Neural progenitor cell (in vitro differentiated cells): ENCODE measurements at regions not wholly inside any gene's neighbourhood (a gene's known extent, or its start where the extent isn't known, plus 50 kb on each side); places are given as distances from the start of the nearest gene placed in this dataset.

Experiments used
- DNase-seq: peaks from one replicate; pipeline ENCODE4 v3.0.0-alpha.2; 2016; ENCODE audit warnings: low spot score
- H2AFZ ChIP-seq: fragments of 200-600 bp; sonication (generic); replicated peaks from 2 replicates; pipeline ENCODE4 v1.6.1; 2016; ENCODE audit warnings: antibody characterized with exemption
- H3F3A ChIP-seq: fragments of 200-600 bp; sonication (generic); 2 replicates; pipeline ENCODE4 v1.6.1; 2016; ENCODE audit warnings: antibody characterized with exemption, low read depth
- H3K27ac ChIP-seq: fragments of 200-600 bp; sonication (generic); 2 replicates; pipeline ENCODE4 v1.5.1; 2016; ENCODE audit warnings: mild to moderate bottlenecking
- H3K27me3 ChIP-seq: fragments of 200-600 bp; sonication (generic); 2 replicates; pipeline ENCODE4 v1.6.1; 2016; ENCODE audit warnings: mild to moderate bottlenecking, moderate library complexity
- H3K36me3 ChIP-seq: fragments of 200-600 bp; sonication (generic); 2 replicates; pipeline ENCODE4 v1.5.1; 2016
- H3K4me1 ChIP-seq: fragments of 200-600 bp; sonication (generic); 2 replicates; pipeline ENCODE4 v1.6.1; 2016; ENCODE audit warnings: mixed run types
- H3K4me2 ChIP-seq: fragments of 200-600 bp; sonication (generic); 2 replicates; pipeline ENCODE4 v1.6.1; 2016
- H3K4me3 ChIP-seq: fragments of 200-600 bp; sonication (generic); 2 replicates; pipeline ENCODE4 v1.5.1; 2016
- H3K79me2 ChIP-seq: fragments of 200-600 bp; sonication (generic); 2 replicates; pipeline ENCODE4 v1.6.1; 2016; ENCODE audit warnings: low read depth
- H3K9ac ChIP-seq: fragments of 200-600 bp; sonication (generic); 2 replicates; pipeline ENCODE4 v1.6.1; 2016
- H3K9me3 ChIP-seq: fragments of 200-600 bp; sonication (generic); 2 replicates; pipeline ENCODE4 v1.5.1; 2016; ENCODE audit warnings: low read depth
- H4K20me1 ChIP-seq: fragments of 200-600 bp; sonication (generic); 2 replicates; pipeline ENCODE4 v1.6.1; 2016; ENCODE audit warnings: low read depth
- H3K27ac Mint-ChIP-seq: 3 replicates; pipeline ENCODE4 v1.8.0; 2021; ENCODE audit warnings: mixed read lengths
- H3K27me3 Mint-ChIP-seq: 2 replicates; pipeline ENCODE4 v1.8.0; 2022; ENCODE audit warnings: low read depth, mild to moderate bottlenecking, inconsistent platforms, moderate library complexity, mixed read lengths; ENCODE audit not compliant: insufficient read depth
- H3K36me3 Mint-ChIP-seq: 3 replicates; pipeline ENCODE4 v1.8.0; 2021; ENCODE audit warnings: mixed read lengths
- H3K4me1 Mint-ChIP-seq: 3 replicates; pipeline ENCODE4 v1.8.0; 2021; ENCODE audit warnings: mixed read lengths
- H3K4me3 Mint-ChIP-seq: 3 replicates; pipeline ENCODE4 v1.8.0; 2021; ENCODE audit warnings: mild to moderate bottlenecking, moderate library complexity, mixed read lengths
- H3K9me3 Mint-ChIP-seq: 3 replicates; pipeline ENCODE4 v1.8.0; 2020; ENCODE audit warnings: mixed read lengths
- EZH2 ChIP-seq: fragments of 200-600 bp; sonication (generic); IDR thresholded peaks from 2 replicates; pipeline ENCODE4 v1.6.1; 2017; ENCODE audit warnings: antibody characterized with exemption, mild to moderate bottlenecking, moderate library complexity
- EZH2phosphoT487 ChIP-seq: fragments of 200-600 bp; sonication (generic); IDR thresholded peaks from 2 replicates; pipeline ENCODE4 v1.6.1; 2017; ENCODE audit warnings: antibody characterized with exemption
- TF ChIP-seq, protein P1 (sequence below): fragments of 200-600 bp; sonication (generic); IDR thresholded peaks from 2 replicates; pipeline ENCODE4 v1.5.1; 2017; ENCODE audit warnings: antibody characterized with exemption, mild to moderate bottlenecking

- Histone ChIP-seq H3K4me2 (no peak overlapping the region), H4K20me1 (no peaks in the 10 kb centered on the region), H3K4me1 (no peaks in the 10 kb centered on the region), H3K79me2 (no peaks in the 10 kb centered on the region), H2AFZ (no peak overlapping the region), H3K36me3 (no peaks in the 10 kb centered on the region), H3K9ac (no peak overlapping the region), H3F3A (no peaks in the 10 kb centered on the region), H3K9me3 (no peaks in the 10 kb centered on the region), H3K27me3 (no peaks in the 10 kb centered on the region), H3K4me3 (no peak overlapping the region), H3K27ac (no peak overlapping the region)
- Mint-ChIP-seq H3K4me1 (no peaks in the 10 kb centered on the region), H3K4me3 (no peak overlapping the region), H3K9me3 (peaks cover 32% of the 10 kb centered on the region), H3K36me3 (peaks cover 3% of the 10 kb centered on the region), H3K27ac (no peak overlapping the region), H3K27me3 (no peaks in the 10 kb centered on the region)
- no peak for DNase-seq
- TF ChIP-seq EZH2phosphoT487 = no peak
- no peak for TF ChIP-seq EZH2
- TF ChIP-seq, protein P1, sequence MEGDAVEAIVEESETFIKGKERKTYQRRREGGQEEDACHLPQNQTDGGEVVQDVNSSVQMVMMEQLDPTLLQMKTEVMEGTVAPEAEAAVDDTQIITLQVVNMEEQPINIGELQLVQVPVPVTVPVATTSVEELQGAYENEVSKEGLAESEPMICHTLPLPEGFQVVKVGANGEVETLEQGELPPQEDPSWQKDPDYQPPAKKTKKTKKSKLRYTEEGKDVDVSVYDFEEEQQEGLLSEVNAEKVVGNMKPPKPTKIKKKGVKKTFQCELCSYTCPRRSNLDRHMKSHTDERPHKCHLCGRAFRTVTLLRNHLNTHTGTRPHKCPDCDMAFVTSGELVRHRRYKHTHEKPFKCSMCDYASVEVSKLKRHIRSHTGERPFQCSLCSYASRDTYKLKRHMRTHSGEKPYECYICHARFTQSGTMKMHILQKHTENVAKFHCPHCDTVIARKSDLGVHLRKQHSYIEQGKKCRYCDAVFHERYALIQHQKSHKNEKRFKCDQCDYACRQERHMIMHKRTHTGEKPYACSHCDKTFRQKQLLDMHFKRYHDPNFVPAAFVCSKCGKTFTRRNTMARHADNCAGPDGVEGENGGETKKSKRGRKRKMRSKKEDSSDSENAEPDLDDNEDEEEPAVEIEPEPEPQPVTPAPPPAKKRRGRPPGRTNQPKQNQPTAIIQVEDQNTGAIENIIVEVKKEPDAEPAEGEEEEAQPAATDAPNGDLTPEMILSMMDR = no peak
Measured at GRCh38 chr5:165526357-165526756, 2020.9 kb downstream of the MAT2B start.

- no peak overlapping the region for H3K4me2 ChIP-seq
- no peak overlapping the region for H3K4me3 ChIP-seq
- TF ChIP-seq EZH2phosphoT487 (no peak), EZH2 (no peak)
- TF ChIP-seq, protein P1 = no peak
- no peaks in the 10 kb centered on the region for H3K27me3 ChIP-seq
- Mint-ChIP-seq H3K27ac (no peak overlapping the region), H3K36me3 (peaks cover 3% of the 10 kb centered on the region), H3K27me3 (no peaks in the 10 kb centered on the region), H3K4me1 (no peaks in the 10 kb centered on the region), H3K9me3 (peaks cover 32% of the 10 kb centered on the region), H3K4me3 (no peak overlapping the region)
- no peaks in the 10 kb centered on the region for H3K79me2 ChIP-seq
- H3F3A ChIP-seq = no peaks in the 10 kb centered on the region
- H4K20me1 ChIP-seq = no peaks in the 10 kb centered on the region
- H2AFZ ChIP-seq = no peak overlapping the region
- H3K9me3 ChIP-seq = no peaks in the 10 kb centered on the region
- DNase-seq = no peak
- no peak overlapping the region for H3K27ac ChIP-seq
- H3K4me1 ChIP-seq = no peaks in the 10 kb centered on the region
- H3K36me3 ChIP-seq = no peaks in the 10 kb centered on the region
- no peak overlapping the region for H3K9ac ChIP-seq
Measured at GRCh38 chr5:165527577-165527976, 2022.2 kb downstream of the MAT2B start.

GRCh38 chr5:165538065-165538464 lies 2032.6 kb downstream of the MAT2B start:
- TF ChIP-seq, protein P1 = no peak
- TF ChIP-seq EZH2phosphoT487 = no peak
- no peak for TF ChIP-seq EZH2
- H3K27ac ChIP-seq = no peak overlapping the region
- H3K27me3 Mint-ChIP-seq = no peaks in the 10 kb centered on the region
- no peak overlapping the region for H3K4me3 ChIP-seq
- H3K4me1 Mint-ChIP-seq = no peaks in the 10 kb centered on the region
- H2AFZ ChIP-seq = no peak overlapping the region
- H3K27me3 ChIP-seq = no peaks in the 10 kb centered on the region
- H3F3A ChIP-seq = no peaks in the 10 kb centered on the region
- no peaks in the 10 kb centered on the region for H4K20me1 ChIP-seq
- no peak overlapping the region for H3K4me2 ChIP-seq
- no peaks in the 10 kb centered on the region for H3K4me1 ChIP-seq
- H3K4me3 Mint-ChIP-seq = no peak overlapping the region
- no peaks in the 10 kb centered on the region for H3K9me3 ChIP-seq
- no peaks in the 10 kb centered on the region for H3K79me2 ChIP-seq
- no peak for DNase-seq
- no peaks in the 10 kb centered on the region for H3K36me3 ChIP-seq
- no peaks in the 10 kb centered on the region for H3K9me3 Mint-ChIP-seq
- no peak overlapping the region for H3K9ac ChIP-seq
- H3K27ac Mint-ChIP-seq = no peak overlapping the region
- no peaks in the 10 kb centered on the region for H3K36me3 Mint-ChIP-seq
